Colonic mucosa (tissue), 4 donors: ENCODE measurements at regions not wholly inside any gene's neighbourhood (a gene's known extent, or its start where the extent isn't known, plus 50 kb on each side); places are given as distances from the start of the nearest gene placed in this dataset.

Experiments
- DNase-seq: peaks from one replicate; pipeline ENCODE4 v3.0.0-alpha.2; 2020
- H3K27ac ChIP-seq: fragments of 200-600 bp; one replicate; pipeline ENCODE4 v1.8.0; 2021
- H3K27me3 ChIP-seq: fragments of 200-600 bp; one replicate; pipeline ENCODE4 v1.8.0; 2021
- H3K36me3 ChIP-seq: fragments of 200-600 bp; one replicate; pipeline ENCODE4 v1.8.0; 2021
- H3K4me1 ChIP-seq: fragments of 200-600 bp; one replicate; pipeline ENCODE4 v1.8.0; 2021; ENCODE audit warnings: mild to moderate bottlenecking
- H3K4me3 ChIP-seq: fragments of 200-600 bp; one replicate; pipeline ENCODE4 v1.8.0; 2021
- H3K9ac ChIP-seq, 2 donors: one replicate each; pipeline ENCODE4 v1.7.0; 2013; ENCODE audit warnings: control low read depth in 2 of 2, low read depth in 2 of 2, low read length in 2 of 2
- H3K9me3 ChIP-seq: fragments of 200-600 bp; one replicate; pipeline ENCODE4 v1.8.0; 2021
- CTCF ChIP-seq: fragments of 200-600 bp; IDR thresholded peaks from one replicate; pipeline ENCODE4 v1.8.0; 2022; ENCODE audit warnings: antibody characterized with exemption, mild to moderate bottlenecking
- intact Hi-C: fragments of 100-400 bp; cut with DNase I; formaldehyde crosslinking; loops from one replicate; pipeline ENCODE4 v1.14.1; 2022
- donor health status: healthy.
- donor health status: DM: no; HTN: no; CAD: no.
- donor health status: DM: no; HTN: no; CAD: no.

- intact Hi-C loops, result loop anchor here (10.0 kb wide), 2 partner anchors 187 to 267 kb away; no protein-coding TSS in a partner anchor
- Histone ChIP-seq H3K4me1 (peaks cover 3% of the 10 kb centered on the region), H3K36me3 (no peaks in the 10 kb centered on the region), H3K27me3 (no peaks in the 10 kb centered on the region), H3K4me3 (no peak overlapping the region), H3K9ac (no peak overlapping the region), H3K9me3 (no peaks in the 10 kb centered on the region), H3K27ac (no peak overlapping the region)
- TF ChIP-seq CTCF, result peak; percentile 36
- peak; percentile 40 for DNase-seq
These were observed 289.8 kb upstream of the ROPN1 start for GRCh38 chr3:124281453-124282316.

- Histone ChIP-seq H3K27ac (no peak overlapping the region), H3K4me3 (no peak overlapping the region), H3K9me3 (no peaks in the 10 kb centered on the region), H3K4me1 (no peaks in the 10 kb centered on the region), H3K27me3 (no peaks in the 10 kb centered on the region), H3K36me3 (no peaks in the 10 kb centered on the region), H3K9ac (no peak overlapping the region)
- intact Hi-C loops, result loop anchor here (10.0 kb wide), 2 partner anchors 188 to 268 kb away; no protein-coding TSS in a partner anchor
- TF ChIP-seq CTCF, result no peak
- DNase-seq, result no peak
These were observed 291.1 kb upstream of the ROPN1 start for GRCh38 chr3:124282751-124283651.

- H3K9ac ChIP-seq, result no peak overlapping the region
- no peak overlapping the region for H3K27ac ChIP-seq
- H3K9me3 ChIP-seq, result no peaks in the 10 kb centered on the region
- H3K4me3 ChIP-seq, result no peak overlapping the region
- DNase-seq, result no peak
- intact Hi-C loops, result loop anchor here (10.0 kb wide), 2 partner anchors 189 to 269 kb away; no protein-coding TSS in a partner anchor
- no peaks in the 10 kb centered on the region for H3K36me3 ChIP-seq
- no peaks in the 10 kb centered on the region for H3K4me1 ChIP-seq
- TF ChIP-seq CTCF, result no peak
- H3K27me3 ChIP-seq, result no peaks in the 10 kb centered on the region
These were observed 291.7 kb upstream of the ROPN1 start for GRCh38 chr3:124283652-124284023.

- intact Hi-C loops, result loop anchor here (10.0 kb wide), 2 partner anchors 194 to 274 kb away; no protein-coding TSS in a partner anchor
- no peak for DNase-seq
- Histone ChIP-seq H3K9ac (no peak overlapping the region), H3K36me3 (no peaks in the 10 kb centered on the region), H3K9me3 (no peaks in the 10 kb centered on the region), H3K4me1 (no peaks in the 10 kb centered on the region), H3K27ac (no peak overlapping the region), H3K27me3 (no peaks in the 10 kb centered on the region), H3K4me3 (no peak overlapping the region)
- TF ChIP-seq CTCF, result no peak
These were observed 297.1 kb upstream of the ROPN1 start for GRCh38 chr3:124288996-124289395.

- no peak overlapping the region for H3K4me3 ChIP-seq
- H3K36me3 ChIP-seq, result no peaks in the 10 kb centered on the region
- no peak overlapping the region for H3K27ac ChIP-seq
- no peak for TF ChIP-seq CTCF
- H3K4me1 ChIP-seq, result no peaks in the 10 kb centered on the region
- no peaks in the 10 kb centered on the region for H3K9me3 ChIP-seq
- intact Hi-C loops, result no loop called here
- no peak for DNase-seq
- no peaks in the 10 kb centered on the region for H3K27me3 ChIP-seq
- H3K9ac ChIP-seq, result no peak overlapping the region
These were observed 299.1 kb upstream of the ROPN1 start for GRCh38 chr3:124291008-124291407.
